H1 (cell line): ENCODE measurements at regions not wholly inside any gene's neighbourhood (a gene's known extent, or its start where the extent isn't known, plus 50 kb on each side); places are given as distances from the start of the nearest gene placed in this dataset.
"Not testable (repeated sequence)": the region's sequence is repeated elsewhere in the genome, so short reads cannot be mapped to it uniquely, and the experiment has no call there.

ENCODE experiments used
- CTCF ChIA-PET: fragments of 300-600 bp; sonication (Branson Sonifier 250); formaldehyde crosslinking; loops from one replicate; lab custom pipeline; 2021; ENCODE audit not compliant: partially characterized antibody; lab: Charles Lee
- POLR2A ChIA-PET: fragments of 300-600 bp; sonication (Branson Sonifier 250); formaldehyde crosslinking; loops from one replicate; lab custom pipeline; 2021; ENCODE audit warnings: inconsistent platforms; ENCODE audit not compliant: partially characterized antibody; lab: Charles Lee
- DNase-seq, 2 experiments: peaks; one replicate each; pipeline versions ENCODE4 v3.0.0 to v3.0.0-alpha.2; 2010 to 2022; ENCODE audit warnings: low spot score in 2 of 2, low read depth in 1 of 2, mixed read lengths in 1 of 2
- FAIRE-seq: peaks from 2 replicates; lab custom pipeline; 2011; peaks lifted over from hg19 to GRCh38; lab: Jason Lieb, UNC
- H2AFZ ChIP-seq: 2 replicates; pipeline ENCODE4 v1.8.1; 2012; ENCODE audit warnings: low read length, inconsistent platforms
- H2AK5ac ChIP-seq: 2 replicates; pipeline ENCODE4 v1.6.1; 2013; ENCODE audit warnings: low read depth, low read length
- H2BK120ac ChIP-seq: replicated peaks from 2 replicates; pipeline ENCODE3; 2013; ENCODE audit warnings: low read depth, low read length, inconsistent platforms
- H2BK12ac ChIP-seq: 2 replicates; pipeline ENCODE4 v1.6.1; 2013; ENCODE audit warnings: low read depth, low read length
- H2BK15ac ChIP-seq: 2 replicates; pipeline ENCODE4 v1.6.1; 2013; ENCODE audit warnings: low read length
- H2BK20ac ChIP-seq: 2 replicates; pipeline ENCODE4 v1.6.1; 2013; ENCODE audit warnings: low read length
- H2BK5ac ChIP-seq: 2 replicates; pipeline ENCODE4 v1.6.1; 2013; ENCODE audit warnings: low read depth, low read length
- H3K14ac ChIP-seq: 2 replicates; pipeline ENCODE4 v1.6.1; 2013; ENCODE audit warnings: inconsistent platforms; ENCODE audit not compliant: insufficient read length
- H3K18ac ChIP-seq: 2 replicates; pipeline ENCODE4 v1.6.1; 2013; ENCODE audit warnings: low read length; ENCODE audit errors: extremely low read depth
- H3K23ac ChIP-seq: 2 replicates; pipeline ENCODE4 v1.6.1; 2013; ENCODE audit warnings: inconsistent platforms; ENCODE audit not compliant: insufficient read length
- H3K23me2 ChIP-seq: 2 replicates; pipeline ENCODE4 v1.6.1; 2013; ENCODE audit warnings: low read depth, low read length
- H3K27ac ChIP-seq: 2 replicates; pipeline ENCODE4 v1.6.1; 2011; ENCODE audit warnings: low read depth, low read length, inconsistent platforms
- H3K27me3 ChIP-seq, 4 experiments: replicated peaks in 1 of 4; 1 replicate in 1 of 4; 2 replicates in 3 of 4; pipeline versions ENCODE4 v1.6.1 to v1.8.1; 2011 to 2013; ENCODE audit warnings: low read length in 3 of 4, mild to moderate bottlenecking in 3 of 4, inconsistent platforms in 2 of 4, mixed read lengths in 2 of 4, moderate library complexity in 1 of 4; ENCODE audit not compliant: control insufficient read depth in 3 of 4, insufficient read depth in 3 of 4; ENCODE audit errors: extremely low read depth in 1 of 4
- H3K36me3 ChIP-seq, 4 experiments: 2 replicates each; pipeline versions ENCODE4 v1.6.1 to v1.8.1; 2011 to 2013; ENCODE audit warnings: mild to moderate bottlenecking in 4 of 4, low read length in 3 of 4, moderate library complexity in 2 of 4, control low read depth in 1 of 4, inconsistent platforms in 1 of 4; ENCODE audit not compliant: insufficient read depth in 4 of 4, control insufficient read depth in 2 of 4
- H3K4ac ChIP-seq: replicated peaks from 2 replicates; pipeline ENCODE3; 2013; ENCODE audit warnings: low read length, low read depth, mixed read lengths, inconsistent platforms; ENCODE audit not compliant: insufficient read length
- H3K4me1 ChIP-seq, 4 experiments: replicated peaks in 1 of 4; 1 replicate in 1 of 4; 2 replicates in 3 of 4; pipeline versions ENCODE4 v1.6.1 to v1.8.1; 2011 to 2013; ENCODE audit warnings: low read length in 3 of 4, inconsistent platforms in 2 of 4, mixed read lengths in 1 of 4; ENCODE audit not compliant: insufficient read depth in 4 of 4, control insufficient read depth in 3 of 4
- H3K4me2 ChIP-seq, 2 experiments: 2 replicates each; pipeline versions ENCODE4 v1.6.1 to v1.8.1; 2011 to 2013; ENCODE audit warnings: low read depth in 2 of 2, low read length in 2 of 2, control low read depth in 1 of 2, inconsistent platforms in 1 of 2, mild to moderate bottlenecking in 1 of 2; ENCODE audit not compliant: insufficient read depth in 1 of 2
- H3K4me3 ChIP-seq, 4 experiments: fragments of 200-600, 300-600 bp in 1 of 4; sonication (generic), shearing (Covaris generic), sonication (Bioruptor Twin) in 1 of 4; 2 replicates each; pipeline versions ENCODE4 v1.5.1 to v1.8.1; 2011 to 2016; ENCODE audit warnings: low read length in 4 of 4, low read depth in 3 of 4, control low read depth in 2 of 4, inconsistent platforms in 2 of 4, mild to moderate bottlenecking in 2 of 4, mixed read lengths in 1 of 4, moderate library complexity in 1 of 4; ENCODE audit not compliant: insufficient read depth in 2 of 4; ENCODE audit errors: extremely low read depth in 1 of 4
- H3K56ac ChIP-seq: replicated peaks from 2 replicates; pipeline ENCODE3; 2013; ENCODE audit warnings: low read depth, mild to moderate bottlenecking, mixed read lengths, low read length, inconsistent platforms; ENCODE audit not compliant: insufficient read length
- H3K79me1 ChIP-seq: 2 replicates; pipeline ENCODE4 v1.6.1; 2013; ENCODE audit warnings: low read depth, low read length, control low read depth
- H3K79me2 ChIP-seq, 2 experiments: 2 replicates each; pipeline versions ENCODE4 v1.6.1 to v1.8.1; 2012 to 2013; ENCODE audit warnings: low read length in 2 of 2, mild to moderate bottlenecking in 2 of 2, inconsistent platforms in 1 of 2; ENCODE audit not compliant: insufficient read depth in 2 of 2, control insufficient read depth in 1 of 2
- H3K9ac ChIP-seq, 4 experiments: replicated peaks in 1 of 4; 1 replicate in 1 of 4; 2 replicates in 3 of 4; pipeline versions ENCODE4 v1.6.1 to v1.8.1; 2011 to 2013; ENCODE audit warnings: low read depth in 3 of 4, low read length in 3 of 4, control low read depth in 2 of 4, mild to moderate bottlenecking in 2 of 4, moderate library complexity in 2 of 4, inconsistent platforms in 1 of 4; ENCODE audit errors: extremely low read depth in 1 of 4
- H3K9me3 ChIP-seq, 2 experiments: 2 replicates each; pipeline versions ENCODE4 v1.6.1 to v1.8.1; 2012 to 2013; ENCODE audit warnings: mild to moderate bottlenecking in 2 of 2, moderate library complexity in 2 of 2, control low read depth in 1 of 2, inconsistent platforms in 1 of 2, low read depth in 1 of 2, low read length in 1 of 2, mixed read lengths in 1 of 2; ENCODE audit not compliant: insufficient read depth in 2 of 2
- H4K20me1 ChIP-seq, 2 experiments: replicated peaks in 1 of 2; 2 replicates each; pipeline versions ENCODE3 to v1.8.1; 2011 to 2013; ENCODE audit warnings: inconsistent platforms in 2 of 2, low read length in 2 of 2, mild to moderate bottlenecking in 1 of 2; ENCODE audit not compliant: insufficient read depth in 2 of 2, control insufficient read depth in 1 of 2
- H4K5ac ChIP-seq: 2 replicates; pipeline ENCODE4 v1.6.1; 2013; ENCODE audit warnings: low read length, low read depth, mixed read lengths, inconsistent platforms; ENCODE audit not compliant: insufficient read length
- H4K8ac ChIP-seq: 2 replicates; pipeline ENCODE4 v1.8.0; 2013; ENCODE audit warnings: mild to moderate bottlenecking, moderate library complexity, low read length, inconsistent platforms; ENCODE audit not compliant: insufficient read depth; ENCODE audit errors: extremely low read depth
- H4K91ac ChIP-seq: replicated peaks from 2 replicates; pipeline ENCODE3; 2013; ENCODE audit warnings: low read length, mixed read lengths, inconsistent platforms; ENCODE audit not compliant: insufficient read length
- WGBS, 2 experiments: shearing (Covaris generic) in 1 of 2; methylation state at CpG; one replicate each; pipeline versions ENCODE4 v1.1.6 to v1.1.7; 2013 to 2015; ENCODE audit warnings: low lambda C conversion rate in 2 of 2, mixed read lengths in 2 of 2, inconsistent platforms in 1 of 2, low coverage in 1 of 2, missing lambda C conversion rate in 1 of 2; ENCODE audit not compliant: insufficient replicate concordance in 2 of 2, insufficient coverage in 1 of 2, insufficient read length in 1 of 2; ENCODE audit errors: extremely low coverage in 1 of 2, missing lambda C conversion rate in 1 of 2; 5-methylcytosine and 5-hydroxymethylcytosine counted together

GRCh38 chr3:145482735-145483134 is 678.2 kb downstream of the PLOD2 start:
- H3K4ac ChIP-seq, H2BK12ac ChIP-seq, H3K36me3 ChIP-seq, H2AK5ac ChIP-seq, H2BK5ac ChIP-seq, H3K9me3 ChIP-seq, H2BK15ac ChIP-seq, H4K20me1 ChIP-seq, H3K79me2 ChIP-seq, H4K8ac ChIP-seq, H3K4me1 ChIP-seq, H3K9ac ChIP-seq, H2BK120ac ChIP-seq, H3K23ac ChIP-seq, H3K18ac ChIP-seq, FAIRE-seq, H3K27ac ChIP-seq, H3K14ac ChIP-seq, H3K23me2 ChIP-seq, H2AFZ ChIP-seq, H3K27me3 ChIP-seq, H3K4me2 ChIP-seq, DNase-seq, CTCF ChIA-PET, H3K56ac ChIP-seq, H4K5ac ChIP-seq, H3K4me3 ChIP-seq, POLR2A ChIA-PET, H2BK20ac ChIP-seq, H4K91ac ChIP-seq, H3K79me1 ChIP-seq: not testable (repeated sequence)
- 100% methylated on average over 5 of the region's 25 CpGs; no CpG with 5 or more reads in 1 of the 2 experiments for WGBS, 2 experiments
